NCI-H345 treated with DMSO at 0.1 percent for 48 hours (cell line): ENCODE measurements at regions not wholly inside any gene's neighbourhood (a gene's known extent, or its start where the extent isn't known, plus 50 kb on each side); places are given as distances from the start of the nearest gene placed in this dataset.
A peak's percentile ranks its signal among the peaks of the same experiment; 100 is the strongest.
"Not testable (repeated sequence)": the region's sequence is repeated elsewhere in the genome, so short reads cannot be mapped to it uniquely, and the experiment has no call there.

Experiments used
- DNase-seq: peaks from one replicate; lab custom pipeline; 2025; ENCODE audit not compliant: unreplicated experiment; lab: John Stamatoyannopoulos, UW

DNA sequence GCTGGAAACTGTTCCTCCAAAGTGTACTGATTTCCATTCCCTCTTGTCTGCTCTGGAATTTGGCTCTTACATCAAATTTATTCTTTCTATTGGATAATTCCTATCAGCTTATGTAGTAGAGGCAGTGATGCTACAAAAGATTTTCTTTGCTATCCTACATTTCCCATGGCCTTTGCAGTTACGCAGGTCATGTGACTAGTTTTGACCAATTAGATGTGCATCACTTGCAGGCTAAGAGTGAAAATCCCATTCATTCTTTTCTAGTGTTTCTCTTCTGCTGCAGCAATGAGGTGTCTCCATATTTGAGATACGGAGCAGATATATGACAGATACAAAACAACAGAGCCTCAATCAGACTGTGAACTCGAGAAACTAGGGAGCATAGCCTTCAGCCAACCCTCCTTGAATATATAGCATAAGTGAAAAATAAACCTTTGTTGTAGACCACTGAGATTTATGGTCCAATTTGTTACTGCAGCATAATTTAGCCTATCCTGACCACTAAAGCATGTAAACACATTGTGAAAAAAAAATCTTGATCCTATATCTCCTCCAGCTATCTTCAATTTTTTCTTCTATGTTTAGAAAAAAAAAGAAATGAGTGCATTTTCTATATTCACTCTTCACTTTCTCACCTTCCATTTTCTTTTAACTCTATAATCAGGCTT, 102.0 kb downstream of the HNMT start:
- DNase-seq: no peak

DNA sequence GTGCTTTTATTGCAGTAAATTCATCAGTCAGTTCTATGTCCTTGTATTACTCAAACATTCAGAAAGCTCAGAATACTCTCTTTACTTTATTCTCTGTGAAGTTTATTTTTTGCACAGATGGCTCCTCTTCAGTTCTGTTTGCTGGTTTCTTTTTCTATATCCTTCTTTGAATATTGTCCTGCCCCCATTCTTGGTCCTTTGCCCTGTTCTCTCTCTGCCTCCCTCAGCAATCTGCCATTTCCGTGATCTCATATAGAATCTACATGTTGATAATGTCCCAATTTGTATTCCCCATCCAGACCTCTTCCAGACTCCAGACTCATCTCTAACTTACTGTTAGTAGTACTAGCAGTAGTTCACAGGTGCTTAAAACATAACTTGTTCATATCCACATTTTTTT, 102.6 kb downstream of the HNMT start:
- no peak for DNase-seq

DNA sequence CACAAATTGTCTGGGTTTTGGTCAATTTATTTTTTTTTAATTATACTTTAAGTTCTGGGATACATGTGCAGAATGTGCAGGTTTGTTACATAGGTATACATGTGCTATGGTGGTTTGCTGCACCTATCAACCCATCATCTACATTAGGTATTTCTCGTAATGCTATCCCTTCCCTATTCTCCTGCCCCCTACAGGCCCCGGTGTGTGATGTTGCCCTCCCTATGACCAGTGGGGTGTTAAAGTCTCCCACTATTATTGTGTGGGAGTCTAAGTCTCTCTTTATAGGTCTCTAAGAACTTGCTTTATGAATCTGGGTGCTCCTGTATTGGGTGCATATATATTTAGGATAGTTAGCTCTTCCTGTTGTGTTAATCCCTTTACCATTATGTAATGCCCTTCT, 104.4 kb downstream of the HNMT start:
- not testable (repeated sequence) for DNase-seq

DNA sequence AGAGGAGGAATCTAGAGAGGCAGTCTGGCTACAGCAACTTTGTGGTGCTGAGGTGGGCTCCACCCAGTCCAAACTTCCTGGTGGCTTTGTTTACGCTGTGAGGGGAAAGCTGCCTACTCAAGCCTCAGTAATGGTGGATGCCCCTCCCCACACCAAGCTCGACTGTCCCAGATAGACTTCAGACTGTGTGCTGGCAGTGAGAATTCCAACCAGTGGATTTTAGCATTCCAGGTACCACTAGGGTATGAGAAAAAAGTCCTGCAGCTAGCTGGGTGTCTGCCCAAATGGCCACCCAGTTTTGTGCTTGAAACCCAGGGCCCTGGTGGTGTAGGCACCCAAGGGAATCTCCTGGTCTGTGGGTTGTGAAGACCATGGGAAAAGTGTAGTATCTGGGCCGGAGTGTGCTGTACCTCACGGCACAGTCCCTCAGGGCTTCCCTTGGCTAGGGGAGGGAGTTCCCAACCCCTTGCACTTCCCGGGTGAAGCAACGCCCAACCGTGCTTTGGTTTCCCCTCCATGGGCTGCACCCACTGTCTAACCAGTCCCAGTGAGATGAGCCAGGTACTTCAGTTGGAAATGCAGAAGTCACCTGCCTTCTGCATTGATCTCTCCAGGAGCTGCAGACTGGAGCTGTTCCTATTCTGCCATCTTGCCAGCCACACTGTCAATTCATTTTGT, 106.9 kb downstream of the HNMT start:
- DNase-seq: peak; percentile 43

DNA sequence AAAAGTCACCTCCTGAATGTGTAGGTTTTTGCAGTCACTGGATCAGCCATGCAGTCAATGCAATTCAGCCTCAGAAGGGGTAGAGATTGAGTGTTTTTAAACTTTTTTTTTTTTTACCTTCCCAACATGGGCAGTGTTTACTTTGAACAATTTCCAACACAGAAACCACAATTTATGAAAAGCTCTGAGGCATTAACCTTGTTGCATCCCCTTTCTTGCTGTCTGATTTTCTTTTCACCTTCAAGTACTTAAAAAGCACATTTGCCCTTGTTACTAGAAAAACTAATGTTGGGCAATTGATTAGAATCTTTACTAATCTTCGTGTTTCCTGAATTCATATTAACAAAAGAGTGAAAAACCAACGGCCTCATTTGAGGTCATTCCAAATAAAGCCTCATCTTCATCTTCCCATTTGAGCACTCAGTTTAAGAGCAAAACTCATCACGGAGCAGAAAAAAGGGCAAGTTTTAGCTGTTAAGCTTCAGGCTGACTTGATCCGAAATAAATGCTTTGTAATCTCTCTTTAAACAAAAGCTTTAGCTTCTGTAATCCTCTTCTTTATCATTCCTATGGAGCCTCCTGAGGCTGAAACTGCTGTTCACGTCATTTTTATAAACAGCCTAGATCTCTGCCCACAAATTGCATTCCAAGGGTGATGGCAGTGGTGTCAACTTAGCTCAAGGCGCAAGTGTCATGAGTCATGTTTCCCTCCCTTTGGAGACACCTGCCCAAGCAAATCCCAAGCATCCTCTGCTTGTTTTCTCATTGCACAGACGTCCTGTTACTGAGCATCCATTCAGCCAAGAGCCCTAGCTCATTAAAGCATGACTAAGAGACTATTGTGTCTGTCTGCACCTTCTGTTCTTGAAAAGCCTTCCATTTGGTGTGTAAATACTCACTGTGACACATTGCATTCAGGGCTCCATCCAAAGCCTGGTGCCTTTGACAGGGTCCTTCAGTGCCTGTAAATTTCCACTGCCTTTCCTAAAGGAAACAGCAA, 107.7 kb downstream of the HNMT start:
- peak; percentile 96 for DNase-seq

DNA sequence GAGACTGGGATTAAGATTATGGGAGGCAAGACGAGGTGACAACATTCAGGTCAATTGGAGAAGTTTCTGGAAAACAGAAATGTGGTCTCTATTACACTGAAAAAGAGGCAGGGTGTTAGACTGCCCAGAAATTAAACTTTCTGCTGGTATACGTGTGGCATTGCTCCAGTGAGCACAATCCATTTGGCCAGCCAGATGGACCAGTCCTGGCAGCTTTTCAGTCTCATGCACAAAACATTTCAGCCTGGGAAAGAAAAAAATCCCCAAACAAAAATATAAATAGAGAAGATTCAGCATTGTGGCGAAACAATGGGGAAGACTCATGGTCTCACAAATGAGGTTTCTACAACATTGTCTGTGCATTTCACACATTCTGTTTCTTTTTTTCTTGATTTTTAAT, 113.9 kb downstream of the HNMT start:
- no peak for DNase-seq

DNA sequence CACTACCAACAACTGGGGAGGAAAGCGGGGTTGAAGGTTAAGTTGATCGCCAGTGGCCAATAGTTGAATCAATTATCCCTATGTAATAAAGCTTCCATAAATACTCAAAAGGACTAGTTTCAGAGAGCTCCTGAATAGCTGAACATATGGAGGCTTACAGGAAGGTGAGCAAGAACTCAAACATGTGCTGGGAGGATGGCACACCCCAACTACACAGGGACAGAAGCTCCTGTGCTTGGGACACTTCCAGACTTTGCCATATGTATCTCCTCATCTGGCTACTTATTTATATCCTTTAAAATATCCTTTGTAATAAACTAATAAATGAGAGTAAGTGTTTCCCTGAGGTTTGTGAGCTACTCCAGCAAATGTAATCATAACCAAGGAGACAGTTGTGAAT, 115.7 kb downstream of the HNMT start:
- DNase-seq: no peak

DNA sequence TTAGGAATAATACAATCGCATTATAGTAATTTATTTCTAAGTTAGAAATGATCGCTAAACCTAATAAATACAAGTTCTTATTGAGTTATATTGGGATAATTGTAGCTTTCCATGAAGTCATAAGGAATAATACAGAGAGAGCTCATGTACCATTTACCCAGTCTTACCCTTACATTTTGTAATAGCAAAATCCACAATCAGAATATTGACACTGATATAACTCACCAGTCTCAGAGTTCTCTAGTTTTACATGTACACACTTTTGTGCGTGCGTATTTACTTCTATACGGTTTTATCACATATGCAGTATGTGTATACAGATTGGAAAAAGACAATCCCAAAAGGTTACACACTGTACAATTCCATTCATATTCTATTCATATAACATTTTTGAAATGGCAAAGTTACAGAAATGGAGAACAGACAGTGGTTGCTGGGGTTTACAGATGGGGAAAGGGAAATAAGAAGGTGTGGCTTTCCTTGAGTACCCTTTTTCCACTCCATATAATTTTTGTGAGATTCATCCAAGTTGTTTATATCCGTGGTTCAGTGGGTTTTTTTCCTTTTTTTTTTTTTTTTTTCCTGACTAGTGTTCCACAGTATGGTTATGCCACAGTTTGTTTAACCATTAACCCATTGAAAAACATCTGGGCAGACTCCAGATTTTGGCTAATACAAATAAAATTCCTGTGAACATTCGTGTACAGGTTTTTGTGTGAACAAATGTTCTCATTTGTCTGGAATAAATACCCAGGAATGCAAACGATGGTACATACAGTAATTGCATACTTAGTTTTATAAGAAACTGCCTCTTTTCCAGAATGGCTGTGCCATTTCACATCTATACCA, 117.2 kb downstream of the HNMT start:
- no peak for DNase-seq

DNA sequence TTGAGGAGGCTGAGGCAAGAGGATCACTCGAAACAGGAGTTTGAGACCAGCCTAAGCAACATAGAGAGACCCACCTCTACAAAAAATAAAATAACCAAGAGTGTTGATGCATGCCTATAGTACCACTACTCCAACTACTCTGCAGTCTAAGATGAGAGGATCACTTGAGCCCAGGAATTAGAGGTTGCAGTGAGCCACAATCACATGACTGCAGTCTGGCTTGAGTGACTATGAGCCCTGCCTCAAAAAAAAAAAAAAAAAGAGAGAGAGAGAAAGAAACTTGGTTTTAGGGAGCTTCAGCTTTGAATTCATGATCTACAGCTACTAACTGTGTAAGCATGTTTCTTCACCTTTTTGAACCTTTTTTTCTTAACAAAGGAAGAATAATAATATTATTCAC, 119.9 kb downstream of the HNMT start:
- DNase-seq: no peak

DNA sequence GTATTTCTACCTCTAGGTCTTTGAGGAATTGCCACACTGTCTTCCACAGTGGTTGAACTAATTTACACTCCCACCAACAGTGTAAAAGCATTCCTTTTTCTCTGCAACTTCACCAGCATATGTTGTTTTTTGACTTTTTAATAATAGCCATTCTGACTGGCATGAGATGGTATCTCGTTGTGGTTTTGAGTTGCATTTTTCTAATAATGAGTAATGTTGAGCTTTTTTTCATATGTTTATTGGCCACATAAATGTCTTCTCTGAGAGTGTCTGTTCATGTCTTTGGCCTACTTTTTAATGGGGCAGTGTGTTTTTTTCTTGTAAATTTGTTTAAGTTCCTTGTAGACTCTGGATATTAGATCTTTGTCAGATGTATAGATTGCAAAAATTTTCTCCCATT, 121.2 kb downstream of the HNMT start:
- DNase-seq: not testable (repeated sequence)

DNA sequence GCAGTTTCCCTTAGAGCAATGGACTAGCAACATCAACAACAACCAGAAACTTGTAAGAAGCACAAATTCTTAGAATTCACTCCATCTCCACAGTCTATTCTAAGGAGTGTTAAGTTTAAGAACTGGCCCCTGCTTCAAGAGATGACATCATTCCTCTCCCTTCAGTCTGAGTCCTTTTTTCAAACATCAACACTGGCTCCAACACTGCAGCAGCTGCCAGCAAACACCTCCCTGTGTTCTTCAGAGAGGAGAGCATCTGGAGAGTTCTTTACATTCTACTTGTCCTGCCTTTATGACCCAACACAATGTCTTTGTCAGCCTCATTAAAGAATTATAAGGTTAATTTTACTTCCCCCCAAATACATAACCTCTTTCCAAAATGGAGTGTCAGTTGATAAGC, 122.3 kb downstream of the HNMT start:
- no peak for DNase-seq

DNA sequence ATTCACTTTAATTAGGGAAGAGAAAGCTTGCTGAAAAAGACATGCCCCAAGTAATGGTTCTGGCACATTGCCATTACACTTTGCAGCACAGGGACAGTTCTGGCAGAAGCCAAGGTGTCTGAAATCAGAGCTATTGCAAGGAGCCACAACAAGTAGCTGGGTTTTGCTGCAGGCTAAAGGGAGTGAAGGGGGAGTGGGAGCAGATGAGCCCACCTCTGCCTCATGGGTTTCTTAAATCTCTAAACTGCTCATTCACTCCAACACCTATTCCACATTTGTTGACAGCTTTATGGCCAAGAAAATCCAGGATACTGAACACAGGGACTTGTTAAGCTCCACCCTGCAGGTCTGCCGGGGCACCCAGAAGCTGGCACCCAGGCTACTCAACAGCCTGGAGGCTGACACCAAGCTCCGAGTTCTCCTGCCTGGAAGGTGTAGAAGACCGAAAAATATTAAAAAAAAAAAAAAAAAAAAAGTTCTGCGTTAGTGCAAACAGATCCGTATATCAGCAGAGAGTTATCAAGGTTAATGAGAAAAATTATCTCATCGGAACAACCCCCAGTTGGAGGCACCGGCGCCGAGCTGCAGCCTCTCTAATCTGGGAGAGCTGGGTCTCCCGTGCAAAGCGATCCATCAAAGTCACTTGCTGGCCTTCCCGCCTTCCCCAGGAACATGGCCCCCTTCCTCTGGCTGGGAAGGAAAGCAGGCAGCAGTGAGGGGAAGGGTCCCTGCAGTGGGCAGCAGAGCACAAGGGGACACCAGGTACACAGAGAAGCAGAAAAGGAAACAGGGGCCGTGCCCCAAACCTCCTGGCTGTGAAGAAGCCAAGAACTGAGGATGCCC, 123.7 kb downstream of the HNMT start:
- DNase-seq: peak; percentile 39

DNA sequence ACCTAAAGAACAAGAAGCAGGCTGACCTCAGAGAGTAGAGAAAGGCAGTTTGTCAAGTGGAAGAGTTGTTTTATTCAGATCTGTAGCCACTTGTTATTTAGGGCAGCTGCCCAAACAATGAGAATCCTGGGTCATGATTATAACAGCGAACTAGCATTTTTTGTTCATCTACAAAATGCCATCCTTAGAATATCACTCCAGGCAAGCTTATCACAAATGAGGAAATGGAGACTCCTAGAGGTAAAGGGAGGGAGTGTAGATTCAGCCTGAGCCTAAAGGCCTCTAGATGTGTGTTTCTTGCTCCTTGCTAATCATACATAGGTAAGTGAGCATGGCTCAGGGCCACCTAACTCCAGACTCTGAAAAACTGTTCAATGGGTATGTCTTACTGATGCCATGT, 126.1 kb downstream of the HNMT start:
- DNase-seq: no peak

DNA sequence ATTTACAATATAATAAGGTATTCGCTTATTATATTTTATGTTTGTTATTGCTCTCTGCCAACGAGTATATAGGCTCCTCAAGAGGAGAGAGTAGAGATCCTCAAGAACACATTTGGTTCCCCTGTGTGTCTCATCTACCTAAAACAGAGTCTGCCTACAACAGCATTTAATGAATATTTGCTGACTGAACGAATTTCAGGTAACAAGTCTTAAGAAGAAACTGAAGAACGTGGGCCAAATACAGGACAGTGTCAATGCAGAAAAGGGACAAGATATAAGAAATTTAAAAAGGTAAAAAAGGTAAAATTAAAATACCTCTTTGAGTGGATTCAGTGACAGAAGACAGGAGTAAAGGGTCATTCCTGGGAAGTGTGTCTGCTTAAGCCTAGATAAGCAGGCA, 129.2 kb downstream of the HNMT start:
- no peak for DNase-seq

DNA sequence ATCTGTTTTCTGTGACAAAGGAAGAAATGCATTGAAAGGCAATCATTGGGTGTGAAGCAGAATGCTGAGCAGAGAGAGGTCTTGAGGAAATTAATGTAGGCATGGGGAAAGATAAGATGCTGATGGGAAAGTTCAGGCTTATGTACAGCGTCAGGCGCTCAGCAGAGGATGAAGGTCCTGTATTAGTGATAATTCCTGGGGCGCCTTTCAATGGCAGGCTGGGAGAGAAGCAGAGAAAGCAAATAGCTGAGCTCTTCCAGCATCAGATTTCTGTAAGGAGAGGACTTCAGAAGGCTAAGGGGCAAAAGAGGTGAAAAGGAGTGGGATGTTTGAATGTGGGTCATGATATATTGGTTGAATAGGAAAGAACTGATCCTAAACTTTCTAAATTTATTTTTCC, 129.8 kb downstream of the HNMT start:
- DNase-seq: no peak

DNA sequence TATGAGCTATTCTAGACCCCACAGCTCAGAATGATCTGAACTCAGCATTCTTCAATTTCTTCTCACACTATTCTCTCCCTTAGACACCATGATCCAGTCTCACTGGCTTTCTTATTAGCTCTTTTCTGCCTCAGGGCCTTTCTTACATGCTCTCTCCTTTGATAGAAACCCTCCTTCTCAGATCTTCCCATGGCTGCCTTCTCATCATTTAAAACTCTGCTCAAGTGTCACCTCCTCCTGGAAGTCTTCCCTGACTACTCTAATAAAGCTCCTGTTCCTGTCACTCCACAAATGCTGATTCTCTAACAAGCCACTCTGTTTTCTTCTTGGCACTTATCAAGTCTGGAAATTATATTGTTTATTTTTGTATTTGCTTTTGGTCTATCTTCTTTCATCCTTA, 131.1 kb downstream of the HNMT start:
- no peak for DNase-seq

DNA sequence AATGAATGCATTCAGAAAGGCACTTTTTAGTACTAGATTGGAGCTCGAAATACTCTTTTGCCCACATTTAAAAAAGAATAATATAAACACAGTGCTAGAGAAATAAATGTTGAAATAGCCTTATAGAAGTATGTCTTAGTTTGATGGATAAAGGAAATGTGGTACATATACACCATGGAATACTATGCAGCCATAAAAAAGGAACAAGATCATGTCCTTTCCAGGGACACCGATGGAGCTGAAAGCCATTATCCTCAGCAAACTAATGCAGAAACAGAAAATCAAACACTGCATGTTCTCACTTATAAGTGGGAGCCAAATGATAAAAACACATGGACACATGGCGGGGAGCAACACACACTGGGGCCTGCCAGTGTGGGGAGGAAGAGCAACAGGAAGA, 135.0 kb downstream of the HNMT start:
- DNase-seq: not testable (repeated sequence)

DNA sequence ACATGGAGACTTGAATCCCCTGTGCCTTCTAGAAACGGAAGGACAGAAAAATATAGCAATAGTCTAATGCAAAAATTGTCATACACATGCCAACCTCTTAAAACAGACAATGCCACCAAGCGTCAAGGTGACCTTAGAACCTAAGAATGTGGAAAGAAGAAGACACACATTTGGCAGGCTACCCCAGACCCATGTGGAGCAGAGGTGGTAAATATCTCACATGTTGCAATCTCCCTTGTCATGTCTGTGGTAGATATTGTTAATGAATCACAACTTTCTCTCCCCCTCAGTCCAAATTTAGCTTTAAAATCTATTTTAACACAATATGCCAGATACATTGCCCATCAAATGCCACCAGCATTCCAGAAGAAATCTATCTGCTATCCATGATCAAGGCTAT, 137.4 kb downstream of the HNMT start:
- DNase-seq: no peak

DNA sequence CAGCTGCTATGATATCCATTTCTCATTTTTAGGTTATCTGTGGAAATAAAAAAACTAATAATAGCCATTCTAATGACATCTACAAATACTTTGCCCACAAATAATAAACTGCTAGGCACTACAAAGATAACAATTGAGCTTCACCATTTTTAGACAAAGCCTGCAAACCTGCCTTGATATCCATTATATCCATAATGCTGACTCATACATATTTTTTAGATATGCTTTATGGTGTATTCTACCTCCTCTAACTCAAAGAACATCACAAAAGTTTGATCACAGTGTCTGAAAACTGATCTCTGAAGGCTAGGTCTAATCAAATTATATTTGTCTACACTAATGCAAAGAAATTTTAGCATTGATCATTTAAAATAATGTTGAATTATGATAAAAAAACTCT, 138.4 kb downstream of the HNMT start:
- no peak for DNase-seq

DNA sequence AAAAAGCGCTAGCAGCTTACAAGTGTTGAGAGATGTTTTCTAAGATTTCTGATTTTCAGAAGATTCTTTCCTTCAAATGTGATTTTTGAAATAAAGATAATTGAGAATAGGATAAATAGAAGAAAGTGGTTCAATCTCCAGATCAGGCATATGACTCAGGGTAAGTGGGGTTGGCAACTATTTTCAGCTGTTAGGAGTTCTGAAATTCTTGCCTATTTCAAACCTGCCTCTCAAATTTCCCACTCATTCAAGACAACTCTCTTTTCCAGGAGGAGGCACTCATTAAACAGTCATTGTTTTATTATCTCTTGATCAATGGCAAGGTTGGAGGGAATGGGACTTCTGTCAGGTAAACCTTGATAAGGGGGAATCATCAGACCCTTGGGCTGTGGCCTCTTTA, 138.9 kb downstream of the HNMT start:
- DNase-seq: no peak
